Neural progenitor cell (in vitro differentiated cells): ENCODE measurements at regions not wholly inside any gene's neighbourhood (a gene's known extent, or its start where the extent isn't known, plus 50 kb on each side); places are given as distances from the start of the nearest gene placed in this dataset.

Source experiments
- CTCF ChIP-seq: fragments of 200-600 bp; sonication (generic); IDR thresholded peaks from 2 replicates; pipeline ENCODE4 v1.5.1; 2017; ENCODE audit warnings: antibody characterized with exemption, mild to moderate bottlenecking
- EZH2 ChIP-seq: fragments of 200-600 bp; sonication (generic); IDR thresholded peaks from 2 replicates; pipeline ENCODE4 v1.6.1; 2017; ENCODE audit warnings: antibody characterized with exemption, mild to moderate bottlenecking, moderate library complexity

- TF ChIP-seq CTCF (no peak), EZH2 (no peak)
These were observed 482.9 kb upstream of the KIF2A start for GRCh38 chr5:61823065-61823464.
